ENCODE measurements at regions not wholly inside any gene's neighbourhood (a gene's known extent, or its start where the extent isn't known, plus 50 kb on each side); places are given as distances from the start of the nearest gene placed in this dataset.

GRCh38 chr5:145158730-145159129, 676.4 kb downstream of the PRELID2 start:
- TF ChIP-seq CTCF (conservative IDR thresholded peaks at IDR 0.05; ENCODE audit: low read depth, low read length), result no peak
- TF ChIP-seq EZH2 (IDR thresholded peaks at IDR 0.05; ENCODE audit: borderline replicate concordance, low read depth, low read length, poor library complexity, severe bottlenecking), result no peak

Data from A673 (cell line).